ENCODE measurements at regions not wholly inside any gene's neighbourhood (a gene's known extent, or its start where the extent isn't known, plus 50 kb on each side); places are given as distances from the start of the nearest gene placed in this dataset.

- DNase-seq (no peak), ATAC-seq (no peak)
- Mint-ChIP-seq H3K27me3 (ENCODE audit: low read depth) (peaks cover 11% of the 10 kb centered on the region), H3K4me3 (no peak overlapping the region), H3K36me3 (ENCODE audit: low read depth) (peaks cover 2% of the 10 kb centered on the region), H3K9me3 (ENCODE audit: insufficient read depth) (no peaks in the 10 kb centered on the region), H3K4me1 (ENCODE audit: low read depth) (peaks cover 6% of the 10 kb centered on the region), H3K27ac (no peak overlapping the region)
- ChIA-PET CTCF (no interaction called here), POLR2A (no interaction called here)
Measured at GRCh38 chr10:124336186-124336585, 82.5 kb downstream of the OAT start.

GRCh38 chr10:124333931-124334330 is 84.8 kb downstream of the OAT start:
- ATAC-seq: no peak
- Mint-ChIP-seq H3K9me3 (ENCODE audit: insufficient read depth) (no peaks in the 10 kb centered on the region), H3K4me3 (no peak overlapping the region)

GRCh38 chr10:124332426-124332825 is 86.3 kb downstream of the OAT start:
- Mint-ChIP-seq H3K27me3 (ENCODE audit: low read depth) (peaks cover 17% of the 10 kb centered on the region), H3K27ac (no peak overlapping the region), H3K9me3 (ENCODE audit: insufficient read depth) (no peaks in the 10 kb centered on the region), H3K36me3 (ENCODE audit: low read depth) (peaks cover 2% of the 10 kb centered on the region), H3K4me3 (no peak overlapping the region), H3K4me1 (ENCODE audit: low read depth) (no peaks in the 10 kb centered on the region)
- no peak for ATAC-seq
- DNase-seq: no peak
- ChIA-PET POLR2A (no interaction called here), CTCF (no interaction called here)

More at GRCh38 chr10:124333931-124334330, 84.8 kb downstream of the OAT start:
- peaks cover 2% of the 10 kb centered on the region for H3K36me3 Mint-ChIP-seq (ENCODE audit: low read depth)
- DNase-seq: no peak
- CTCF ChIA-PET: no interaction called here
- H3K27ac Mint-ChIP-seq: no peak overlapping the region
- H3K27me3 Mint-ChIP-seq (ENCODE audit: low read depth): peaks cover 13% of the 10 kb centered on the region
- no peaks in the 10 kb centered on the region for H3K4me1 Mint-ChIP-seq (ENCODE audit: low read depth)
- POLR2A ChIA-PET: no interaction called here

GRCh38 chr10:124329941-124330340 is 88.8 kb downstream of the OAT start:
- no peak overlapping the region for H3K27ac Mint-ChIP-seq
- ChIA-PET POLR2A (no interaction called here), CTCF (no interaction called here)
- H3K27me3 Mint-ChIP-seq (ENCODE audit: low read depth): peaks cover 17% of the 10 kb centered on the region
- ATAC-seq (no peak), DNase-seq (no peak)
- H3K36me3 Mint-ChIP-seq (ENCODE audit: low read depth): peaks cover 2% of the 10 kb centered on the region
- H3K4me1 Mint-ChIP-seq (ENCODE audit: low read depth): no peaks in the 10 kb centered on the region
- H3K9me3 Mint-ChIP-seq (ENCODE audit: insufficient read depth): no peaks in the 10 kb centered on the region
- H3K4me3 Mint-ChIP-seq: no peak overlapping the region

GRCh38 chr10:124329362-124329761 is 89.4 kb downstream of the OAT start:
- ChIA-PET POLR2A (no interaction called here), CTCF (interaction anchor here (2.5 kb wide), 1 partner anchor 60 kb away, joined by 7 read pairs; no protein-coding TSS in a partner anchor)
- H3K9me3 Mint-ChIP-seq (ENCODE audit: insufficient read depth): no peaks in the 10 kb centered on the region
- H3K4me1 Mint-ChIP-seq (ENCODE audit: low read depth): no peaks in the 10 kb centered on the region
- no peak for DNase-seq
- ATAC-seq: no peak
- no peak overlapping the region for H3K27ac Mint-ChIP-seq
- no peak overlapping the region for H3K4me3 Mint-ChIP-seq
- H3K27me3 Mint-ChIP-seq (ENCODE audit: low read depth): peaks cover 17% of the 10 kb centered on the region
- H3K36me3 Mint-ChIP-seq (ENCODE audit: low read depth): peaks cover 2% of the 10 kb centered on the region

DNA sequence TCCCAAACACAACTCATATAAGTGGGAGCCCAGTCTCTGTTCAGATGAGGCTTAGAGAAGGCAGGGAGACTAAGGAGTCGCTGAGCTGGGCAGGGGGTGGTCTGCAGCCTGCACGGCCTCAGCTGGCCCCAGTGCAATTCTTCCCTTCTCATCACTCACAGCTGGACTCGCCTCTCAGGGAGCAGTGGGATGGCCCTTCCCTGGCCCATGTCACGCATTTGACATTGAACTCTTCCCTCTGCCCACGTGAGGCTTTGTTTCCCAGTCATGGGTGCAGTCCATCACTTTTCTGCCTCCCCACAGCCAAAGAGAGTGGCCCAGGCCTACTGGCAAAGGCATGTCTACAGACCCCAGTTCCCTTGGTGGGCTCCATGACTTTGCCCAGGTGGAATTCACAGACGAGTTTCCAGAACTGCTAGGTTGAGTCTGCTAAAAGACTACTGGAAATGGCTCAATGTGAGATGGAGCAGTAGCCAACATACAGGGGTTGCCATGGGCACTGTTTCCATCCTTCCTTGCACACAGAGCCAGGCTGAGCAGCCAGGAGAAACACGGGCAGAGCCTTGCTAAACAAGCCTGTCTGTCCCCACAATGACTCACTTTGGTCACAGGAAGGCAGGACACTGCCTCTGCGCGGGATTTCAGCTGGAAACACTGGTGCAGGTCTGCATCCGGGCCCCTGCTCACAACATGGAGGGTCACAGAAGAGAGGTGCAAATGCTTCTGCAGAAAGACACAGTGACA is 90.1 kb downstream of the OAT start:
- POLR2A ChIA-PET: no interaction called here
- H3K9me3 Mint-ChIP-seq (ENCODE audit: insufficient read depth): no peaks in the 10 kb centered on the region
- CTCF ChIA-PET: interaction anchor here (2.5 kb wide), 1 partner anchor 61 kb away, joined by 7 read pairs; no protein-coding TSS in a partner anchor
- H3K4me3 Mint-ChIP-seq: no peak overlapping the region
- H3K36me3 Mint-ChIP-seq (ENCODE audit: low read depth): peaks cover 2% of the 10 kb centered on the region
- no peak overlapping the region for H3K27ac Mint-ChIP-seq
- H3K4me1 Mint-ChIP-seq (ENCODE audit: low read depth): no peaks in the 10 kb centered on the region
- DNase-seq: no peak
- H3K27me3 Mint-ChIP-seq (ENCODE audit: low read depth): peaks cover 17% of the 10 kb centered on the region
- no peak for ATAC-seq

DNA sequence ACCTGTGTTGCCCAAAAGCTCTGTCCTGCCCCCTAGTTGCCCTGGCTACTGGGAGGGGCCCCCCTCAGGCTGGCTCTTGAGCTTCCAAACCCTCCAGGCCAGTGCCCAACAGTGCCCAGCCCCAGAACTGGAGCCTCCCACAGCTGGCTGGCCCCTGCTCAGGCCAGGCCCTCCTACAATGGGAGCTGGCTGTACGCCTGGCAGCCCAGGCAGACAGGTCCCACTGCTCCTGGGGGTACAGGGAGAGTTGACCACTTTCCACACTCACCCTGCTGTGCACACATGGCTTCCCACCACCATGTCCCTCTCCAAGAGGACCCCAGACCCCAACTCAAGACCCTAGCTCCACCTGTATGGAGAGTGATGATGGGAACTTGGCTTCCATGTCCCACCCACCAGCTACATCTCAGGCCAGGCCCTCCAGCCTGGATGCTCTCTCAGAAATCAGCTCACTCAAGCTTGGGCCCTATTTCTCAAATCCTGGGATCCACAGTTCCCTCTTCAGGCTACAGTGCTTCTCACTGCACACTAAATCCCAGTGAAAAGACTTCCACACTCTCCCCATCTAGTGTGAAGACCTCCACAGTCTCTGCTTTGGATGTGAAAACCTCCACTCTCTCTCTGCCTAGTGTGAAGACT is 92.6 kb downstream of the OAT start:
- ATAC-seq (no peak), DNase-seq (no peak)
- Mint-ChIP-seq H3K4me1 (ENCODE audit: low read depth) (no peaks in the 10 kb centered on the region), H3K27ac (no peak overlapping the region), H3K4me3 (no peak overlapping the region), H3K9me3 (ENCODE audit: insufficient read depth) (no peaks in the 10 kb centered on the region), H3K36me3 (ENCODE audit: low read depth) (no peaks in the 10 kb centered on the region), H3K27me3 (ENCODE audit: low read depth) (peaks cover 6% of the 10 kb centered on the region)
- ChIA-PET POLR2A (no interaction called here), CTCF (no interaction called here)

GRCh38 chr10:124325633-124325914 is 93.1 kb downstream of the OAT start:
- H3K4me1 Mint-ChIP-seq (ENCODE audit: low read depth): no peaks in the 10 kb centered on the region
- DNase-seq (no peak), ATAC-seq (no peak)
- no peaks in the 10 kb centered on the region for H3K36me3 Mint-ChIP-seq (ENCODE audit: low read depth)
- H3K9me3 Mint-ChIP-seq (ENCODE audit: insufficient read depth): no peaks in the 10 kb centered on the region
- ChIA-PET POLR2A (no interaction called here), CTCF (no interaction called here)
- H3K27me3 Mint-ChIP-seq (ENCODE audit: low read depth): peaks cover 4% of the 10 kb centered on the region
- no peak overlapping the region for H3K27ac Mint-ChIP-seq
- H3K4me3 Mint-ChIP-seq: no peak overlapping the region

DNA sequence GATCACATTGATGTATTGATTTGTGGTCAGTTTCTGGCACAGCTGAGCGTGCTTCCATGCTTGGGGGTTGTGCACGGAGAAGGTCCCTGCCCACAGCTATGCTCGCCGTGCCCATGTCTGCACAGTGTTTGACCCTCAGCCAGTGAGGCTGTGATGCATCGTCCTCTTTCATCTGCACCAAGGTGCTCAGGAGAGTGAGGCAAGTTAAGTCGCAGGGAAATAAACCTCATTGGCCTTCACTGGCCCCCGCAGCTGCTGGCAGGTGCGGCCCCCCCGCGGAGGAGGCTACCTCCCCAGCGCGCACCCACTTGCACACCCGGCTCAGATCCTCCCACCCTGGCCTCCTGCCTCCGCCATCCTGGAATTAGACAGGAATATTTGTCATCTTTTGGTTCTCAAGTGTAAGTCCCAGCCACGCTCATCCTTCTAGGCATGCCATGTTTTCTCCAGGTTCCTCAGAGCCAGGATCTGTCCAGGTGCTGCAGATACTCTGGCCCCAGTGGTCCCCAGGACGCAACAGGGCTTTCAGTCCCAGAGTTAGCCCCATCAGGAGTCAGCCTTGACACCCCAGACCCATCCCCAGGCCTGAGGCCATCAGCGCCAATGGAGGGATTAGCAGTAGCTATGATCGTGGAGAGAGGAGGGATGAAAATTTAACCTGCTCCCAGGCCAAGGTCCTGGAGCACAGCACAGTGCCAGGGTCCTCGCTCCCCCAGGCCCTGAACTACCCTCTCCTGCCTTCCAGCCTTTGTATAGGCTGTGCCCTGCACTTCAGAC is 93.7 kb downstream of the OAT start:
- ATAC-seq: no peak
- no peaks in the 10 kb centered on the region for H3K4me1 Mint-ChIP-seq (ENCODE audit: low read depth)
- H3K9me3 Mint-ChIP-seq (ENCODE audit: insufficient read depth): no peaks in the 10 kb centered on the region
- no peak for DNase-seq
- POLR2A ChIA-PET: no interaction called here
- no peak overlapping the region for H3K4me3 Mint-ChIP-seq
- H3K27me3 Mint-ChIP-seq (ENCODE audit: low read depth): peaks cover 4% of the 10 kb centered on the region
- CTCF ChIA-PET: no interaction called here
- no peak overlapping the region for H3K27ac Mint-ChIP-seq
- no peaks in the 10 kb centered on the region for H3K36me3 Mint-ChIP-seq (ENCODE audit: low read depth)

- Mint-ChIP-seq H3K27me3 (ENCODE audit: low read depth) (peaks cover 4% of the 10 kb centered on the region), H3K4me3 (no peak overlapping the region), H3K27ac (no peak overlapping the region), H3K9me3 (ENCODE audit: insufficient read depth) (no peaks in the 10 kb centered on the region), H3K36me3 (ENCODE audit: low read depth) (no peaks in the 10 kb centered on the region), H3K4me1 (ENCODE audit: low read depth) (no peaks in the 10 kb centered on the region)
- CTCF ChIA-PET: no interaction called here
- no peak for ATAC-seq
- no peak for DNase-seq
- POLR2A ChIA-PET: no interaction called here
Measured at GRCh38 chr10:124324451-124324850, 94.3 kb downstream of the OAT start.

- no peak for DNase-seq
- ChIA-PET CTCF (no interaction called here), POLR2A (no interaction called here)
- peaks cover 4% of the 10 kb centered on the region for H3K27me3 Mint-ChIP-seq (ENCODE audit: low read depth)
- H3K9me3 Mint-ChIP-seq (ENCODE audit: insufficient read depth): no peaks in the 10 kb centered on the region
- H3K4me3 Mint-ChIP-seq: no peak overlapping the region
- no peak for ATAC-seq
- no peaks in the 10 kb centered on the region for H3K36me3 Mint-ChIP-seq (ENCODE audit: low read depth)
- H3K4me1 Mint-ChIP-seq (ENCODE audit: low read depth): no peaks in the 10 kb centered on the region
- no peak overlapping the region for H3K27ac Mint-ChIP-seq
Measured at GRCh38 chr10:124323806-124324205, 94.9 kb downstream of the OAT start.

DNA sequence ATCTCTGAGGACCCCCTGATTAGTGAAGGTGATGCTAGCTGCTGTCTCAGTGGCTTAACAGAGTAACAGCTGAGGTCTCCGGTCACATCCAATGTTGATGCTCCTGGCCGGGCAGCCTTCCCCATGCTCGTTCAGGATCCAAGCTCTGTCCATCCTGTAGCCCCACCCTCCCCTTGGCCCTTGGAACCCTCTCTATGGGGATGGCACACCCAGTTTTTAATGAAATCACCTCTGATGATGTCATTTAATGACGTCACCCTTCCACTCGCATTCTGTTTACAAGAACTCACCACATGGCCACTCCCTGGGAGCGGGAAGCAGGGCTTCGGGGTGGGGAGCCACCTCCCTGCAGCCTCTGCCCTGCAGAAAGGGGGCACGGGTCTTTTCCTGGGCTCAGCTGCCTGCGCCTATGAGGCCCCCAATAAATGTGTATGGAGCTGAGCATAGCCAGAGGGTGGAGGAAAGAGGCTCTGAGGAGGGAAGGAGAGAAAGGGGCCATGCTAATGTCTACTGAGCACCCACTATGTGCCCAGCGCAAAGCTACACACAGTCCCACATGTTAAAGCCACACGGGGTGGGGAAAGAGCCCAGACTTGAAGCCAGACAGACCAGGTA is 95.5 kb downstream of the OAT start:
- Mint-ChIP-seq H3K27ac (no peak overlapping the region), H3K4me3 (no peak overlapping the region), H3K36me3 (ENCODE audit: low read depth) (no peaks in the 10 kb centered on the region), H3K4me1 (ENCODE audit: low read depth) (no peaks in the 10 kb centered on the region), H3K27me3 (ENCODE audit: low read depth) (peaks cover 4% of the 10 kb centered on the region), H3K9me3 (ENCODE audit: insufficient read depth) (no peaks in the 10 kb centered on the region)
- ChIA-PET POLR2A (no interaction called here), CTCF (no interaction called here)
- DNase-seq (no peak), ATAC-seq (no peak)

Measured in activated CD8-positive, alpha-beta T cell treated with anti-CD3 and anti-CD28 coated beads, Interleukin-2, amount 10 ng/mL, durations not matched to agents 7 days and 5 days (primary cell).